Vagina (tissue), 2 donors: ENCODE measurements at regions not wholly inside any gene's neighbourhood (a gene's known extent, or its start where the extent isn't known, plus 50 kb on each side); places are given as distances from the start of the nearest gene placed in this dataset.

Experiments
- POLR2A ChIP-seq, 2 donors: fragments of 450-650 bp; IDR thresholded peaks; one replicate each; pipeline ENCODE4 v1.6.1; 2017; ENCODE audit warnings: antibody characterized with exemption in 2 of 2, mild to moderate bottlenecking in 2 of 2, moderate library complexity in 2 of 2
- POLR2AphosphoS5 ChIP-seq, 2 donors: sonication (generic); formaldehyde crosslinking; IDR thresholded peaks; one replicate each; pipeline ENCODE4 v1.9.0; 2017; ENCODE audit warnings: antibody characterized with exemption in 2 of 2, mild to moderate bottlenecking in 2 of 2, low read depth in 1 of 2; ENCODE audit not compliant: insufficient read depth in 1 of 2

GRCh38 chr2:36287363-36288275, 68.0 kb upstream of the CRIM1 start:
- no peak for TF ChIP-seq POLR2A (IDR thresholded peaks at IDR 0.05)
- TF ChIP-seq POLR2AphosphoS5 (IDR thresholded peaks at IDR 0.05; ENCODE audit: insufficient read depth in 1 of 2, low read depth in 1 of 2): no peak
